ENCODE measurements at regions not wholly inside any gene's neighbourhood (a gene's known extent, or its start where the extent isn't known, plus 50 kb on each side); places are given as distances from the start of the nearest gene placed in this dataset.
A peak's percentile ranks its signal among the peaks of the same experiment; 100 is the strongest.

- intact Hi-C loops (cut with micrococcal nuclease) (no loop called here), in situ Hi-C loops (cut with MboI; ENCODE audit: low sequenced_read_pairs) (no loop called here), dilution Hi-C loops (cut with HindIII; ENCODE audit: low sequenced_read_pairs, unreplicated experiment) (no loop called here)
- Histone ChIP-seq H3K9me3 (ENCODE audit: control insufficient read depth, insufficient read depth, low read length) (no peaks in the 10 kb centered on the region), H3K23ac (ENCODE audit: low read depth, low read length) (no peak overlapping the region), H2AK9ac (replicated peaks; ENCODE audit: low read depth, low read length, poor library complexity) (no peak overlapping the region), H3K27me3 (ENCODE audit: control insufficient read depth, insufficient read depth, low read length) (peaks cover 28% of the 10 kb centered on the region), H4K20me1 (ENCODE audit: insufficient read depth, low read length) (no peaks in the 10 kb centered on the region; the same call in 1 of the 2 replicates), H2BK20ac (ENCODE audit: low read depth, low read length) (no peak overlapping the region), H2BK120ac (ENCODE audit: low read depth, low read length) (no peak overlapping the region), H3K18ac (ENCODE audit: low read depth, low read length) (no peak overlapping the region), H3K79me1 (ENCODE audit: low read depth in 1 of 2, low read length in 2 of 2) (no peaks in the 10 kb centered on the region), H2BK15ac (ENCODE audit: low read depth, low read length) (no peak overlapping the region), H3K9ac (ENCODE audit: low read depth, low read length) (no peak overlapping the region), H2AFZ (replicated peaks; ENCODE audit: low read length, poor library complexity) (no peak overlapping the region), H3K14ac (replicated peaks; ENCODE audit: low read depth, low read length) (no peak overlapping the region), H3K9me1 (ENCODE audit: insufficient read depth, low read length) (no peaks in the 10 kb centered on the region), H3K27ac (ENCODE audit: insufficient read depth, low read length) (no peak overlapping the region), H3K4me1 (ENCODE audit: control insufficient read depth, insufficient read depth, low read length) (no peaks in the 10 kb centered on the region), H4K91ac (ENCODE audit: insufficient read depth, low read depth, low read length) (no peak overlapping the region), H3K4ac (ENCODE audit: low read depth, low read length) (no peak overlapping the region), H2BK5ac (ENCODE audit: low read depth, low read length, poor library complexity, severe bottlenecking) (no peak overlapping the region), H3K56ac (ENCODE audit: extremely low read depth, insufficient read depth, low read length) (no peak overlapping the region), H3K4me2 (ENCODE audit: low read depth, low read length) (no peak overlapping the region), H3K36me3 (ENCODE audit: control insufficient read depth, insufficient read depth, low read length) (no peaks in the 10 kb centered on the region), H2AK5ac (ENCODE audit: low read depth, low read length) (no peak overlapping the region), H3K4me3 (ENCODE audit: insufficient read depth, low read depth, low read length) (no peak overlapping the region), H4K5ac (ENCODE audit: low read depth, low read length) (no peak overlapping the region), H4K8ac (ENCODE audit: low read depth in 2 of 2, low read length in 2 of 2) (no peak overlapping the region)
- no TSS peak for BruUV-seq (replicated peaks)
- CTCF ChIA-PET, result interaction anchor here (1.8 kb wide), 1 partner anchor 19 kb away, joined by 5 read pairs; no protein-coding TSS in a partner anchor
- TF ChIP-seq RCOR1 (IDR thresholded peaks at IDR 0.05; ENCODE audit: insufficient replicate concordance, low read length) (no peak), MAZ (IDR thresholded peaks at IDR 0.05; ENCODE audit: borderline replicate concordance, low read depth, low read length) (no peak), NFE2L2 (IDR thresholded peaks at IDR 0.05; ENCODE audit: low read depth, low read length) (no peak), FOS (IDR thresholded peaks at IDR 0.05; ENCODE audit: low read depth, low read length) (no peak), RFX5 (IDR thresholded peaks at IDR 0.05; ENCODE audit: low read depth, low read length) (no peak), MAFK (IDR thresholded peaks at IDR 0.05; ENCODE audit: low read depth, low read length) (no peak), BHLHE40 (IDR thresholded peaks at IDR 0.05; ENCODE audit: low read depth, low read length) (no peak), MXI1 (IDR thresholded peaks at IDR 0.05; ENCODE audit: borderline replicate concordance, low read depth, low read length) (no peak), CTCF (conservative IDR thresholded peaks at IDR 0.05; ENCODE audit: low read depth, low read length) (no peak), CEBPB (IDR thresholded peaks at IDR 0.05; ENCODE audit: low read depth, low read length) (no peak), RAD21 (IDR thresholded peaks at IDR 0.05; ENCODE audit: low read length) (no peak), CHD1 (IDR thresholded peaks at IDR 0.05; ENCODE audit: low read depth, low read length) (no peak), POLR2A (IDR thresholded peaks at IDR 0.05; ENCODE audit: low read depth, low read length) (no peak), SMC3 (IDR thresholded peaks at IDR 0.05; ENCODE audit: low read depth, low read length) (no peak)
- TF ChIP-seq, protein P1, sequence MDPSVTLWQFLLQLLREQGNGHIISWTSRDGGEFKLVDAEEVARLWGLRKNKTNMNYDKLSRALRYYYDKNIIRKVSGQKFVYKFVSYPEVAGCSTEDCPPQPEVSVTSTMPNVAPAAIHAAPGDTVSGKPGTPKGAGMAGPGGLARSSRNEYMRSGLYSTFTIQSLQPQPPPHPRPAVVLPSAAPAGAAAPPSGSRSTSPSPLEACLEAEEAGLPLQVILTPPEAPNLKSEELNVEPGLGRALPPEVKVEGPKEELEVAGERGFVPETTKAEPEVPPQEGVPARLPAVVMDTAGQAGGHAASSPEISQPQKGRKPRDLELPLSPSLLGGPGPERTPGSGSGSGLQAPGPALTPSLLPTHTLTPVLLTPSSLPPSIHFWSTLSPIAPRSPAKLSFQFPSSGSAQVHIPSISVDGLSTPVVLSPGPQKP (IDR thresholded peaks at IDR 0.05; ENCODE audit: borderline replicate concordance, low read depth, low read length), result no peak
- TF ChIP-seq, protein P2, sequence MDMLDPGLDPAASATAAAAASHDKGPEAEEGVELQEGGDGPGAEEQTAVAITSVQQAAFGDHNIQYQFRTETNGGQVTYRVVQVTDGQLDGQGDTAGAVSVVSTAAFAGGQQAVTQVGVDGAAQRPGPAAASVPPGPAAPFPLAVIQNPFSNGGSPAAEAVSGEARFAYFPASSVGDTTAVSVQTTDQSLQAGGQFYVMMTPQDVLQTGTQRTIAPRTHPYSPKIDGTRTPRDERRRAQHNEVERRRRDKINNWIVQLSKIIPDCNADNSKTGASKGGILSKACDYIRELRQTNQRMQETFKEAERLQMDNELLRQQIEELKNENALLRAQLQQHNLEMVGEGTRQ (IDR thresholded peaks at IDR 0.05; ENCODE audit: low read depth, low read length), result no peak
- POLR2A ChIA-PET (ENCODE audit: unreplicated experiment), result no interaction called here
- no CpG with 5 or more reads among the region's 2 CpGs for WGBS, 2 experiments (ENCODE audit: extremely low coverage in 2 of 2, insufficient read length in 1 of 2)
- DNase-seq (no peak), ATAC-seq (ENCODE audit: low read depth) (peak; percentile 44; the same call in 1 of the 2 replicates)
Measured at GRCh38 chr1:112317140-112317539, 78.9 kb upstream of the CTTNBP2NL start.
